ENCODE measurements at regions not wholly inside any gene's neighbourhood (a gene's known extent, or its start where the extent isn't known, plus 50 kb on each side); places are given as distances from the start of the nearest gene placed in this dataset.

- H3K27ac ChIP-seq, result peak overlapping the region; percentile 57
- no peaks in the 10 kb centered on the region for H3K36me3 ChIP-seq (ENCODE audit: control insufficient read depth, insufficient read depth, low read length)
- no peak overlapping the region for H3K9ac ChIP-seq
- TF ChIP-seq CTCF (IDR thresholded peaks at IDR 0.05), result no peak
- no peaks in the 10 kb centered on the region for H3K79me2 ChIP-seq
- H3K9me3 ChIP-seq (ENCODE audit: control insufficient read depth, low read length), result no peaks in the 10 kb centered on the region
- H3K4me3 ChIP-seq (ENCODE audit: low read depth, low read length), result no peak overlapping the region
- no peaks in the 10 kb centered on the region for H3K27me3 ChIP-seq (ENCODE audit: control insufficient read depth, insufficient read depth, low read length)
- no peak overlapping the region for H3K4me2 ChIP-seq (ENCODE audit: low read length)
- H3K4me1 ChIP-seq, result peaks cover 11% of the 10 kb centered on the region
- peak overlapping the region; percentile 50 for H2AFZ ChIP-seq
These were observed 147.8 kb upstream of the KLF3 start for GRCh38 chr4:38516190-38516589.

- no peaks in the 10 kb centered on the region for H3K79me2 ChIP-seq
- no peaks in the 10 kb centered on the region for H3K36me3 ChIP-seq (ENCODE audit: control insufficient read depth, insufficient read depth, low read length)
- H3K27me3 ChIP-seq (ENCODE audit: control insufficient read depth, insufficient read depth, low read length), result no peaks in the 10 kb centered on the region
- peak overlapping the region; percentile 62 for H3K27ac ChIP-seq
- peak overlapping the region; percentile 68 for H2AFZ ChIP-seq
- no peak overlapping the region for H3K9ac ChIP-seq
- peaks cover 15% of the 10 kb centered on the region for H3K4me1 ChIP-seq
- no peak for TF ChIP-seq CTCF (IDR thresholded peaks at IDR 0.05)
- H3K4me2 ChIP-seq (ENCODE audit: low read length), result no peak overlapping the region
- no peaks in the 10 kb centered on the region for H3K9me3 ChIP-seq (ENCODE audit: control insufficient read depth, low read length)
- no peak overlapping the region for H3K4me3 ChIP-seq (ENCODE audit: low read depth, low read length)
These were observed 144.3 kb upstream of the KLF3 start for GRCh38 chr4:38519666-38520065.

- Histone ChIP-seq H3K9ac (no peak overlapping the region), H3K4me1 (peaks cover 33% of the 10 kb centered on the region), H2AFZ (peak overlapping the region; percentile 20), H3K4me2 (ENCODE audit: low read length) (peak overlapping the region; percentile 84), H3K27me3 (ENCODE audit: control insufficient read depth, insufficient read depth, low read length) (no peaks in the 10 kb centered on the region), H3K27ac (peak overlapping the region; percentile 99), H3K79me2 (no peaks in the 10 kb centered on the region), H3K9me3 (ENCODE audit: control insufficient read depth, low read length) (no peaks in the 10 kb centered on the region), H3K4me3 (ENCODE audit: low read depth, low read length) (peak overlapping the region; percentile 48), H3K36me3 (ENCODE audit: control insufficient read depth, insufficient read depth, low read length) (no peaks in the 10 kb centered on the region)
- TF ChIP-seq CTCF (IDR thresholded peaks at IDR 0.05), result no peak
These were observed 140.9 kb upstream of the KLF3 start for GRCh38 chr4:38523054-38523453.

GRCh38 chr4:38523524-38524448, 140.2 kb upstream of the KLF3 start:
- Histone ChIP-seq H3K9me3 (ENCODE audit: control insufficient read depth, low read length) (no peaks in the 10 kb centered on the region), H3K27me3 (ENCODE audit: control insufficient read depth, insufficient read depth, low read length) (no peaks in the 10 kb centered on the region), H3K27ac (peak overlapping the region; percentile 99), H3K4me3 (ENCODE audit: low read depth, low read length) (peak overlapping the region; percentile 48), H3K79me2 (no peaks in the 10 kb centered on the region), H3K4me2 (ENCODE audit: low read length) (peak overlapping the region; percentile 84), H3K9ac (peak overlapping the region; percentile 19), H3K4me1 (peaks cover 29% of the 10 kb centered on the region), H2AFZ (peak overlapping the region; percentile 56), H3K36me3 (ENCODE audit: control insufficient read depth, insufficient read depth, low read length) (no peaks in the 10 kb centered on the region)
- TF ChIP-seq CTCF (IDR thresholded peaks at IDR 0.05), result no peak
